ENCODE measurements at regions not wholly inside any gene's neighbourhood (a gene's known extent, or its start where the extent isn't known, plus 50 kb on each side); places are given as distances from the start of the nearest gene placed in this dataset.

DNA sequence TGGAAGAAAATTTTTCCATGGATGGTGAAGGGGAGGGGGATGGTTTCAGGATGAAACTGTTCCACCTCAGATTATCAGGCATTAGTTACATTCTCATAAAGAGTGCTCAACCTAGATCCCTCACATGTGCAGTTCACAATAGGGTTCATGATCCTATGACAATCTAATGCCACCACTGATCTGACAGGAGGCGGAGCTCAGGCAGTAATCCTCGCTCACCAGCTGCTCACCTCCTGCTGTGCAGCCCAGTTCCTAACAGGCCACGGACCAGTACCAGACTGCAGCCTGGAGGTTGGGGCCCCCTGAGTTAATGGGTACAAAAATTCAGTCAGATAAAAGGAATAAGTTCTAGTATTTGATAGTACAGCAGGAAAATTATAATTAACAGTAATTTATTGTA is 337.2 kb downstream of the NPR3 start:
- no peak for DNase-seq (ENCODE audit: low read depth)
- no peak for TF ChIP-seq CTCF (IDR thresholded peaks at IDR 0.05; ENCODE audit: insufficient read depth, low read depth, low read length, missing control alignments)
- no peak overlapping the region for H3K4me3 ChIP-seq (ENCODE audit: low read length)

- DNase-seq (ENCODE audit: low read depth): peak; percentile 61
- no peak for TF ChIP-seq CTCF (IDR thresholded peaks at IDR 0.05; ENCODE audit: insufficient read depth, low read depth, low read length, missing control alignments)
- H3K4me3 ChIP-seq (ENCODE audit: low read length): no peak overlapping the region
Observed at GRCh38 chr5:33049298-33049697, 338.2 kb downstream of the NPR3 start.

DNA sequence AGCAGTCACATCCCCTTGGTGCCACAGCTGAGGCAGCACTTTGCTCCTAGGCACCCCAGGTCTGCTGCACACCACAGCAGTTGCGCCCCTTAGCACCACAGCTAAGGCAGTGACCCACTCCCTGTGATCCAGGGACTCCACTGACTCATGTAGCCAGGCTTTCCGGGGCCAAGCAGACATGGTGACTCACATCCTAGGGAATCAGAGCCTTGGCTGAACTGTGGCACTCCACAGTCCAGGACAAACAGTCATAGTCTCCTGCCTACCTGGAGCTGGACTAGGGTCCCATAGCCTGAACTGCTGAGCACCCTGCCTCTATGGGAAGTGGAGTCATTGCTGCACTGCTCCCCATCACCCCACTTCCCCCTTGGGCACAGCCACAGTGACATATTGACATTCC is 338.7 kb downstream of the NPR3 start:
- DNase-seq (ENCODE audit: low read depth): peak; percentile 93
- no peak for TF ChIP-seq CTCF (IDR thresholded peaks at IDR 0.05; ENCODE audit: insufficient read depth, low read depth, low read length, missing control alignments)
- H3K4me3 ChIP-seq (ENCODE audit: low read length): no peak overlapping the region

GRCh38 chr5:33059081-33059480 is 348.0 kb downstream of the NPR3 start:
- TF ChIP-seq CTCF (IDR thresholded peaks at IDR 0.05; ENCODE audit: insufficient read depth, low read depth, low read length, missing control alignments): no peak

GRCh38 chr5:33065131-33065530 is 354.0 kb downstream of the NPR3 start:
- H3K4me3 ChIP-seq (ENCODE audit: low read length): no peak overlapping the region
- no peak for TF ChIP-seq CTCF (IDR thresholded peaks at IDR 0.05; ENCODE audit: insufficient read depth, low read depth, low read length, missing control alignments)
- no peak for DNase-seq (ENCODE audit: low read depth)

More at GRCh38 chr5:33059081-33059480, 348.0 kb downstream of the NPR3 start:
- H3K4me3 ChIP-seq (ENCODE audit: low read length): no peak overlapping the region
- DNase-seq (ENCODE audit: low read depth): peak; percentile 66

DNA sequence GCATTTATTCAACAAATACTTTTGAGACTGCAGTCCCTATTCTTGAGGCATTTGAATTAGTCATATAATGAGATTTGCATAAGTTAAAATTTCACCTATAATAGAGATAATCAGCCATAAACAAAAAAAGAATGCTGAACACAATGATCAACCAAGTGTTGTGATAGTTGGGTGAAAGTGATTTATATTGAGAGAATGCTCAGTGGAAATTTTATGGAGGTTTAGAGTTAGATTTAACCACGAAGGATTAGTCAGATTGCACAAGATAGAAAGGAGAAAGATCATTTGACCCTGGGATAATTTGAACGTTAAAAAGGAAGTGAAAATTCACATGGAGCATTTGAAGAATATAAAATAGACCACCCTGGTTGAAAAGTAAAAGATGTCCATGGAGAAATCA is 356.2 kb downstream of the NPR3 start:
- TF ChIP-seq CTCF (IDR thresholded peaks at IDR 0.05; ENCODE audit: insufficient read depth, low read depth, low read length, missing control alignments): no peak
- no peak overlapping the region for H3K4me3 ChIP-seq (ENCODE audit: low read length)
- no peak for DNase-seq (ENCODE audit: low read depth)

DNA sequence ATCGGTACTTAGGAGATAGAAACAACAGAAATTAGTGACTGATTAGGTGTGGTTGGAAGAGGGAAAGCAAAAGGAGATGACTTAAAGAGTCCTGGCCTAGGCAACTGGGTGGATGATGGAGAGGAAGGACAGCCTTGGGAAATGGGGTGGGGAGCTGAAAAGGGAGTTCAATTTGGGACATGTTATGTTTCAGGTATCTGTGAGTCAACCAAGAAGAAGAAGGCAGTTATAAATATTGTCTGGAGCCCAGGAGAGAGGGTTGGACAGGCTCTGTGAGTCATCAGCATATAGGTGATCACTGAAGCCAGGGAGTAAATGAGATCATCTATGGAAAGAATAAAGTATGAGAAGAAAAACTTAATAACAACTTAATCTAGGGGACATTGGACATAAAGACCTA is 357.7 kb downstream of the NPR3 start:
- no peak for TF ChIP-seq CTCF (IDR thresholded peaks at IDR 0.05; ENCODE audit: insufficient read depth, low read depth, low read length, missing control alignments)
- DNase-seq (ENCODE audit: low read depth): peak; percentile 97

More for the DNA sequence above, 357.7 kb downstream of the NPR3 start:
- H3K4me3 ChIP-seq (ENCODE audit: low read length): no peak overlapping the region

Data from epithelial cell of esophagus (primary cell).